ENCODE measurements at regions not wholly inside any gene's neighbourhood (a gene's known extent, or its start where the extent isn't known, plus 50 kb on each side); places are given as distances from the start of the nearest gene placed in this dataset.

DNA sequence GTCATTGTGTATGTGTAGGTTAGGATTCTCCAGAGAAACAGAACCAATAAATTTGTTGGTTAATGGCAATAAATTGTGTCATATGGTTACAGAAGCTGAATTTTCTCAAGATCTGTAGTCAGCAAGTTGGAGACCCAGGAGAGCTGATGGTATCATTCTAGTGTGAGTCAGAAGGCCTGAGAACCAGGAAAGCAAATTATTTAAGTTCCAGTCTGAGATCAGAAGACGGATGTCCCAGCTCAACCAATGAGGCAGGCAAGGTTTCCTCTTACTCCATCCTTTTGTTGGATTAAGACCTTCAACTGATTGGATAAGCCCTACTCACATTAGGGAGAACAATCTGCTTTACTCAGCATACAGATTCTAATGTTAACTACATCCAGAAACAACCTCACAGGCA is 656.3 kb downstream of the ANXA1 start:
- TF ChIP-seq, protein P1, sequence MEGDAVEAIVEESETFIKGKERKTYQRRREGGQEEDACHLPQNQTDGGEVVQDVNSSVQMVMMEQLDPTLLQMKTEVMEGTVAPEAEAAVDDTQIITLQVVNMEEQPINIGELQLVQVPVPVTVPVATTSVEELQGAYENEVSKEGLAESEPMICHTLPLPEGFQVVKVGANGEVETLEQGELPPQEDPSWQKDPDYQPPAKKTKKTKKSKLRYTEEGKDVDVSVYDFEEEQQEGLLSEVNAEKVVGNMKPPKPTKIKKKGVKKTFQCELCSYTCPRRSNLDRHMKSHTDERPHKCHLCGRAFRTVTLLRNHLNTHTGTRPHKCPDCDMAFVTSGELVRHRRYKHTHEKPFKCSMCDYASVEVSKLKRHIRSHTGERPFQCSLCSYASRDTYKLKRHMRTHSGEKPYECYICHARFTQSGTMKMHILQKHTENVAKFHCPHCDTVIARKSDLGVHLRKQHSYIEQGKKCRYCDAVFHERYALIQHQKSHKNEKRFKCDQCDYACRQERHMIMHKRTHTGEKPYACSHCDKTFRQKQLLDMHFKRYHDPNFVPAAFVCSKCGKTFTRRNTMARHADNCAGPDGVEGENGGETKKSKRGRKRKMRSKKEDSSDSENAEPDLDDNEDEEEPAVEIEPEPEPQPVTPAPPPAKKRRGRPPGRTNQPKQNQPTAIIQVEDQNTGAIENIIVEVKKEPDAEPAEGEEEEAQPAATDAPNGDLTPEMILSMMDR (IDR thresholded peaks at IDR 0.05; ENCODE audit: extremely low read depth, insufficient read depth, missing control alignments): no peak
- in situ Hi-C loops (cut with MboI; ENCODE audit: low pct_unique_long_range_greater_than_20kb, low sequenced_read_pairs, unreplicated experiment): no loop called here
- no peak for DNase-seq (ENCODE audit: low spot score)

DNA sequence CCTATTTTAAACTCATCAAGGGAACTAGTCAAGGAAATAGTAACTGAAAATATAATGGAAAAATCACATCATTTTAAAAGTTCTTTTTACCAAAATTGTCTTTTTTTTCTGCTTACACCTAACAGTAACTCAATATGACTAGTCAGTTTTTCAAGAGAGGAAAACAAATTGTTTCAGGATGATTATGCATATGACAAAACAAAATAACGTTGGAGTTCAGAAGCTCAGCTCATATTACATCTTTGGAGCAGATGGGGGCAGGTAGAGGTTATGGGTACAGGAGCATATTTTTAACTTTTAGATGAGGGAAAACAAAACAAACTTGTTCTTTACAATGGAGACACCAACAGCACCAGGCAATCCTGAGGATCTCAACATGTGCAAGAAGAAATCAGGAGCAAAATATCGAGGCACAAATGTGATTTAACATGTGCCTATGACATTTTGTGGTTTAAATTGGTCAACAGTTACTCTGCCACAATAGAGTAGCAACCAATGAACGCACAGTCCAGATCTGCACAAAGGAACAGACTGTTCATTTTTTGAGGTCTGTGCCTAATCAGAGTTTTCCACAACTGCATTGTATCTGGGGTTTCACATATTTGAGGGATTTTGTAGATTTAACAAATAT is 659.0 kb downstream of the ANXA1 start:
- in situ Hi-C loops (cut with MboI; ENCODE audit: low pct_unique_long_range_greater_than_20kb, low sequenced_read_pairs, unreplicated experiment): no loop called here

DNA sequence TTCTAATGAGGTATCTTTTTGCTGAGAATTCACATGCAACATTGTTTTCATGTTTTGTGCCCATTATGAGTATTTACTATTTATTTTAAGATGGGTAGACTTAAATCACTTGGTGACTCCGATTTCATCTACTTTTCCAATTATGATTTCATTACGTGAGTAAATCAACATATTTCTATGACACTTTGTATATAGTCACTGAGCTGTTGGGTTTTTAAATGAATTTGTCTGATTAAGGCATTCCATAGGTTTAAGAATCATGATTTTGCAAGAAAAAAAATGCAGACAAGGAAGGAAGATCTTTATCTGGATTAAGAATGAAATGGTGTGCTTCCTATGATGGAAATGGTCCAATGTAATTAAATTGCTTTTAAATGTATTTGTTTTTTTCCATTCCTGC is 661.9 kb downstream of the ANXA1 start:
- TF ChIP-seq, protein P1 (IDR thresholded peaks at IDR 0.05; ENCODE audit: extremely low read depth, insufficient read depth, missing control alignments): no peak
- no peak for DNase-seq (ENCODE audit: low spot score)
- in situ Hi-C loops (cut with MboI; ENCODE audit: low pct_unique_long_range_greater_than_20kb, low sequenced_read_pairs, unreplicated experiment): no loop called here

More for the DNA sequence above, 659.0 kb downstream of the ANXA1 start:
- TF ChIP-seq, protein P1 (IDR thresholded peaks at IDR 0.05; ENCODE audit: extremely low read depth, insufficient read depth, missing control alignments): no peak
- DNase-seq (ENCODE audit: low spot score): no peak

DNA sequence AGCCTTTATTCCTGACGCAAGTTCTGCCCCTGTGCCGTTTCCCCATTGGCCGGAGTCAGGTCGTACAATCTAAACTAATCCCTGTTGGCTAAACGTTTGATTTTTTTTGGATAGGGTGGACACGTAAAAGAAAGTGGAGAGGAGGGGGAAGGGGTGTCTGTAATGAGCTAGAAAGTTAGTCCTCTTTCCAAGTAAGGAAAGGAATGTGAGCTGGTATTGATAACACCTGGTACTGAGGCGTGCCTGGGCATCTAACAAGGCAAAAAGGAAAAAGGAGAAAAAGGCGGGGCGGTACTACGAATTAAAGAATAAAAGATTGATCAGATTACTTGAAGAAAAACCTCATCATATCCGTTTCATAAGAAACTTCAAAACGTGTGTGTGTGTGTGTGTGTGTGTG is 665.2 kb downstream of the ANXA1 start:
- TF ChIP-seq, protein P1 (IDR thresholded peaks at IDR 0.05; ENCODE audit: extremely low read depth, insufficient read depth, missing control alignments): no peak
- no peak for DNase-seq (ENCODE audit: low spot score)
- in situ Hi-C loops (cut with MboI; ENCODE audit: low pct_unique_long_range_greater_than_20kb, low sequenced_read_pairs, unreplicated experiment): no loop called here

DNA sequence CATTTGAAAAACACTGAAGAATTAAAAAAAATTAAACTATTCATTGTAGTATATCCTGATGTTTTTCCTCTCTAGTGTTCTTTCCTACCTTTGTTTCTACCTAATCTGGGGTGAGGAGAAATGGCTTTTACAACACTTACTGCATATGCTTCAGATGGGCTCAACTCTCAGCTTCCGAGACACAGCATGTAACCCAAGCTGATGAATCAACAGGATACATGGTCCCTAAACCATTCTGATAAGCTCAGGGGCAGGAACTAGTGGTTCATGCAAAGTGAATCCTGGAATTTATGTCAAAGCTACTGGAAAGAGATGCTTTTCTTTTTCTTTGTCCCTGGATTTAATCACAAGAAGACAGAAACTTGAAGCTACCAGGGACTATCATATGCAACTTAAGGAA is 672.5 kb upstream of the RORB start:
- TF ChIP-seq, protein P1 (IDR thresholded peaks at IDR 0.05; ENCODE audit: extremely low read depth, insufficient read depth, missing control alignments): no peak
- no peak for DNase-seq (ENCODE audit: low spot score)
- in situ Hi-C loops (cut with MboI; ENCODE audit: low pct_unique_long_range_greater_than_20kb, low sequenced_read_pairs, unreplicated experiment): no loop called here

DNA sequence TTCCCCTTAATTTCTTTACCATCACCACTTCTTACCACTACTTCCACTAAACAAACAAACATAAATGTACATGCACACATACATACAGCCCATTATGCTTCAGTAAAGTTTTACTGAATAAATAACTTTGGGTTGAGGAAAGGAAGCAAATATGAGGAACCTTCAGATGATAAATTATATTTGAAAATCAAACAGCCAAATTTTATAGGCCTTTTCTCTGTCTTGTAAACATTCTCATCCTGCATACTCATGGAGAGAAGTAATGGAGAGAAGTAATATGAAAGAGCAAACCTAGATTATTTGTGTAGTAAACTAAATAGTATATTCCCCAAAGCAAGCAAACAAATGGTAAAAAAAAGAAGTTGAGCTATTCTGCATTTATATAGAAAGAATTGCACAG is 658.3 kb upstream of the RORB start:
- DNase-seq (ENCODE audit: low spot score): no peak
- in situ Hi-C loops (cut with MboI; ENCODE audit: low pct_unique_long_range_greater_than_20kb, low sequenced_read_pairs, unreplicated experiment): no loop called here
- TF ChIP-seq, protein P1 (IDR thresholded peaks at IDR 0.05; ENCODE audit: extremely low read depth, insufficient read depth, missing control alignments): no peak
